Suprapubic skin (tissue), 4 donors: ENCODE measurements at regions not wholly inside any gene's neighbourhood (a gene's known extent, or its start where the extent isn't known, plus 50 kb on each side); places are given as distances from the start of the nearest gene placed in this dataset.

Source experiments
- EP300 ChIP-seq: sonication (generic); formaldehyde crosslinking; IDR thresholded peaks from one replicate; pipeline ENCODE4 v1.6.1; 2017; ENCODE audit warnings: antibody characterized with exemption
- POLR2A ChIP-seq, 2 donors: fragments of 450-650 bp; IDR thresholded peaks; one replicate each; pipeline ENCODE4 v1.6.1; 2017; ENCODE audit warnings: antibody characterized with exemption in 2 of 2, mild to moderate bottlenecking in 2 of 2, moderate library complexity in 2 of 2
- POLR2AphosphoS5 ChIP-seq, 3 donors: sonication (generic); formaldehyde crosslinking; IDR thresholded peaks; one replicate each; pipeline ENCODE4 v1.6.1; 2017; ENCODE audit warnings: antibody characterized with exemption in 3 of 3
- TF ChIP-seq, protein P1 (sequence below), 2 donors: fragments of 200-600 bp in 1 of 2; fragments of 450-650 bp in 1 of 2; sonication (generic) in 1 of 2; IDR thresholded peaks; one replicate each; pipeline ENCODE4 v1.5.1; 2016 to 2019; ENCODE audit warnings: antibody characterized with exemption in 2 of 2, mild to moderate bottlenecking in 1 of 2, moderate library complexity in 1 of 2

DNA sequence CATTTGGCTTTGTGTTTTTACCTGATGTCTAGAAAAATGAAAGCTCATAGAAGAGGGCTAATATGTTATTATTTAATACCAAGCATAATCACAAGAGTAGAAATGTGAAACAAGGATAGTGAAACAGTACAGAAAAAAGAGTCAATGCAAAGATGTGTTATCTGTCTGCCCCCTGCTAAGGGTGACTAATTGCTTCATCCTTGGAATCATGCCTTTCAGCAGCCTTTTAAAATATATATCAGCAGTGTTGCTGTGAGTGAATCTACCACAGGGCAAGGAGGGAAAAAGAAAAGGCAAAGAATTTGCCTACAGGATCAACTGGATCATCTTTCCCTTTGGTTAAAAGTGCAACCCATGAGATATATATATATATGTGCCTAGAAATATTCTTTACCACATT, 867.2 kb upstream of the RAG2 start:
- no peak for TF ChIP-seq POLR2AphosphoS5 (IDR thresholded peaks at IDR 0.05)
- TF ChIP-seq, protein P1, sequence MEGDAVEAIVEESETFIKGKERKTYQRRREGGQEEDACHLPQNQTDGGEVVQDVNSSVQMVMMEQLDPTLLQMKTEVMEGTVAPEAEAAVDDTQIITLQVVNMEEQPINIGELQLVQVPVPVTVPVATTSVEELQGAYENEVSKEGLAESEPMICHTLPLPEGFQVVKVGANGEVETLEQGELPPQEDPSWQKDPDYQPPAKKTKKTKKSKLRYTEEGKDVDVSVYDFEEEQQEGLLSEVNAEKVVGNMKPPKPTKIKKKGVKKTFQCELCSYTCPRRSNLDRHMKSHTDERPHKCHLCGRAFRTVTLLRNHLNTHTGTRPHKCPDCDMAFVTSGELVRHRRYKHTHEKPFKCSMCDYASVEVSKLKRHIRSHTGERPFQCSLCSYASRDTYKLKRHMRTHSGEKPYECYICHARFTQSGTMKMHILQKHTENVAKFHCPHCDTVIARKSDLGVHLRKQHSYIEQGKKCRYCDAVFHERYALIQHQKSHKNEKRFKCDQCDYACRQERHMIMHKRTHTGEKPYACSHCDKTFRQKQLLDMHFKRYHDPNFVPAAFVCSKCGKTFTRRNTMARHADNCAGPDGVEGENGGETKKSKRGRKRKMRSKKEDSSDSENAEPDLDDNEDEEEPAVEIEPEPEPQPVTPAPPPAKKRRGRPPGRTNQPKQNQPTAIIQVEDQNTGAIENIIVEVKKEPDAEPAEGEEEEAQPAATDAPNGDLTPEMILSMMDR (IDR thresholded peaks at IDR 0.05): no peak
- TF ChIP-seq POLR2A (IDR thresholded peaks at IDR 0.05): no peak
- TF ChIP-seq EP300: no peak
